GM23248 (cell line): ENCODE measurements at regions not wholly inside any gene's neighbourhood (a gene's known extent, or its start where the extent isn't known, plus 50 kb on each side); places are given as distances from the start of the nearest gene placed in this dataset.

ENCODE experiments used
- EZH2 ChIP-seq: fragments of 200-600 bp; sonication (generic); IDR thresholded peaks from 2 replicates; pipeline ENCODE4 v1.6.1; 2018; ENCODE audit warnings: antibody characterized with exemption, mild to moderate bottlenecking; ENCODE audit not compliant: insufficient read depth, poor library complexity, severe bottlenecking
- EZH2phosphoT487 ChIP-seq: fragments of 200-600 bp; sonication (generic); IDR thresholded peaks from 2 replicates; pipeline ENCODE4 v1.6.1; 2018; ENCODE audit warnings: antibody characterized with exemption, moderate library complexity, mild to moderate bottlenecking, low read depth; ENCODE audit not compliant: insufficient read depth

DNA sequence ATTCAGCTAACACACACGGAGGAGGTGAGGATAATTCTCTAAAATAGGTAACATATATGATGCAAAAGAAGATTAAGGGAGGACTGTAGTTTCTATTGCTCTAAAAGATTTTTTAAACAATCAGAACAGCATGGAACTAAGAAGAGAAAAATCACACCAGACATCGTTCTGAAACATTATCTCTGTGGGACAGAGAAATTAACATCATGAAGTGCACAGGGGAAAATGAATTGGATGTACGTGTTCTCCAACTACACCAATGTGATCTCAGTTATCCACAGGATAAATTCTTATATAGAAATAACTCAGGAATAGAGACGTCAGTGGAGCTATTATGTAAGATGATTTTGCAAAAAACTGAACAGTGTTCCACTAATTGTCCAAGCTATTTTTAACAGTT lies 614.1 kb upstream of the HS3ST1 start:
- TF ChIP-seq EZH2 (no peak), EZH2phosphoT487 (no peak)
